Loucy (cell line): ENCODE measurements at regions not wholly inside any gene's neighbourhood (a gene's known extent, or its start where the extent isn't known, plus 50 kb on each side); places are given as distances from the start of the nearest gene placed in this dataset.

ENCODE experiments used
- H2AFZ ChIP-seq: fragments of 200-600 bp; sonication (generic); 2 replicates; pipeline ENCODE4 v1.6.0; 2016; ENCODE audit warnings: antibody characterized with exemption, mild to moderate bottlenecking, low read length, moderate library complexity
- H3F3A ChIP-seq: fragments of 200-600 bp; 2 replicates; pipeline ENCODE4 v1.6.0; 2016; ENCODE audit warnings: antibody characterized with exemption, low read depth, mild to moderate bottlenecking
- H3K27me3 ChIP-seq: fragments of 200-600 bp; sonication (generic); 2 replicates; pipeline ENCODE4 v1.6.1; 2014; ENCODE audit warnings: low read length, mild to moderate bottlenecking; ENCODE audit not compliant: insufficient read depth, poor library complexity, severe bottlenecking
- H3K36me3 ChIP-seq: fragments of 200-600 bp; sonication (generic); 2 replicates; pipeline ENCODE4 v1.6.1; 2016; ENCODE audit warnings: low read length; ENCODE audit not compliant: insufficient read depth
- H3K4me1 ChIP-seq: fragments of 200-600 bp; sonication (generic); 2 replicates; pipeline ENCODE4 v1.5.1; 2014; ENCODE audit warnings: low read length, mild to moderate bottlenecking; ENCODE audit not compliant: insufficient read depth, poor library complexity, severe bottlenecking
- H3K4me2 ChIP-seq: fragments of 200-600 bp; sonication (generic); 2 replicates; pipeline ENCODE4 v1.6.0; 2014; ENCODE audit warnings: antibody characterized with exemption, low read length, low read depth, mild to moderate bottlenecking; ENCODE audit not compliant: poor library complexity, severe bottlenecking
- H3K4me3 ChIP-seq: fragments of 200-600 bp; sonication (generic); 2 replicates; pipeline ENCODE4 v1.5.1; 2014; ENCODE audit warnings: low read length, mild to moderate bottlenecking, mixed read lengths; ENCODE audit not compliant: poor library complexity, severe bottlenecking
- H3K79me2 ChIP-seq: fragments of 200-600 bp; sonication (generic); 2 replicates; pipeline ENCODE4 v1.6.1; 2014; ENCODE audit warnings: low read length; ENCODE audit not compliant: insufficient read depth
- H3K9ac ChIP-seq: fragments of 200-600 bp; sonication (generic); 2 replicates; pipeline ENCODE4 v1.6.0; 2014; ENCODE audit warnings: mild to moderate bottlenecking, low read depth, low read length, moderate library complexity; ENCODE audit not compliant: poor library complexity, severe bottlenecking
- H3K9me2 ChIP-seq: fragments of 200-600 bp; sonication (generic); replicated peaks from 2 replicates; pipeline ENCODE4 v1.6.1; 2016; ENCODE audit warnings: low read depth, low read length, mixed read lengths
- H3K9me3 ChIP-seq: fragments of 200-600 bp; sonication (generic); 2 replicates; pipeline ENCODE4 v1.6.1; 2014; ENCODE audit warnings: mild to moderate bottlenecking, antibody characterized with exemption, low read length, low read depth; ENCODE audit not compliant: insufficient read depth
- H4K20me1 ChIP-seq: fragments of 200-600 bp; sonication (generic); 2 replicates; pipeline ENCODE4 v1.6.0; 2014; ENCODE audit warnings: antibody characterized with exemption, low read length, mild to moderate bottlenecking; ENCODE audit not compliant: insufficient read depth, poor library complexity, severe bottlenecking
- CTCF ChIP-seq: fragments of 200-600 bp; sonication (generic); conservative IDR thresholded peaks from 2 replicates; pipeline ENCODE4 v1.5.1; 2014; ENCODE audit warnings: mild to moderate bottlenecking, antibody characterized with exemption, low read length
- EZH2phosphoT487 ChIP-seq: fragments of 200-600 bp; IDR thresholded peaks from 2 replicates; pipeline ENCODE4 v1.6.1; 2018; ENCODE audit warnings: antibody characterized with exemption, mild to moderate bottlenecking, moderate library complexity, borderline replicate concordance

- Histone ChIP-seq H3K9me3 (no peaks in the 10 kb centered on the region), H3K9ac (no peak overlapping the region), H3F3A (no peaks in the 10 kb centered on the region), H3K36me3 (no peaks in the 10 kb centered on the region), H3K27me3 (no peaks in the 10 kb centered on the region), H2AFZ (no peak overlapping the region), H3K79me2 (no peaks in the 10 kb centered on the region), H3K9me2 (no peaks in the 10 kb centered on the region), H3K4me1 (no peaks in the 10 kb centered on the region), H3K4me3 (no peak overlapping the region), H3K4me2 (no peak overlapping the region), H4K20me1 (no peaks in the 10 kb centered on the region)
- TF ChIP-seq CTCF (no peak), EZH2phosphoT487 (no peak)
These were observed 714.2 kb upstream of the PCDH7 start for GRCh38 chr4:30005995-30006394.

GRCh38 chr4:30024526-30024925, 695.6 kb upstream of the PCDH7 start:
- Histone ChIP-seq H3K4me2 (no peak overlapping the region), H2AFZ (no peak overlapping the region), H3K79me2 (no peaks in the 10 kb centered on the region), H3K4me3 (no peak overlapping the region), H3K9me2 (no peaks in the 10 kb centered on the region), H3K27me3 (no peaks in the 10 kb centered on the region), H3K9ac (no peak overlapping the region), H3K36me3 (no peaks in the 10 kb centered on the region), H3F3A (no peaks in the 10 kb centered on the region), H4K20me1 (no peaks in the 10 kb centered on the region), H3K4me1 (no peaks in the 10 kb centered on the region), H3K9me3 (no peaks in the 10 kb centered on the region)
- TF ChIP-seq EZH2phosphoT487 (no peak), CTCF (no peak)

- Histone ChIP-seq H3K4me2 (no peak overlapping the region), H3K4me1 (no peaks in the 10 kb centered on the region), H3K9me2 (no peaks in the 10 kb centered on the region), H3K4me3 (no peak overlapping the region), H3K27me3 (no peaks in the 10 kb centered on the region), H3K36me3 (no peaks in the 10 kb centered on the region), H2AFZ (no peak overlapping the region), H3K79me2 (no peaks in the 10 kb centered on the region), H4K20me1 (no peaks in the 10 kb centered on the region), H3K9ac (no peak overlapping the region), H3K9me3 (no peaks in the 10 kb centered on the region), H3F3A (no peaks in the 10 kb centered on the region)
- no peak for TF ChIP-seq EZH2phosphoT487
These were observed 691.3 kb upstream of the PCDH7 start for GRCh38 chr4:30028826-30029225.

GRCh38 chr4:30056016-30056766, 664.0 kb upstream of the PCDH7 start:
- no peaks in the 10 kb centered on the region for H3K79me2 ChIP-seq
- H4K20me1 ChIP-seq = no peaks in the 10 kb centered on the region
- no peak overlapping the region for H3K4me2 ChIP-seq
- H3K9me2 ChIP-seq = no peaks in the 10 kb centered on the region
- H2AFZ ChIP-seq = no peak overlapping the region
- TF ChIP-seq CTCF = no peak
- TF ChIP-seq EZH2phosphoT487 = no peak
- H3K4me1 ChIP-seq = no peaks in the 10 kb centered on the region
- H3K36me3 ChIP-seq = no peaks in the 10 kb centered on the region
- no peak overlapping the region for H3K9ac ChIP-seq
- H3K9me3 ChIP-seq = no peaks in the 10 kb centered on the region
- no peak overlapping the region for H3K4me3 ChIP-seq
- no peaks in the 10 kb centered on the region for H3F3A ChIP-seq
- no peaks in the 10 kb centered on the region for H3K27me3 ChIP-seq
